CD4-positive, alpha-beta T cell treated with Interleukin-15 for 1 hour (primary cell): ENCODE measurements at regions not wholly inside any gene's neighbourhood (a gene's known extent, or its start where the extent isn't known, plus 50 kb on each side); places are given as distances from the start of the nearest gene placed in this dataset.

Experiments used
- DNase-seq: peaks from one replicate; pipeline ENCODE4 v3.0.0-alpha.2; 2020

GRCh38 chr15:60095711-60096110, 91.6 kb downstream of the FOXB1 start:
- DNase-seq, result no peak

GRCh38 chr15:60096157-60096556, 92.0 kb downstream of the FOXB1 start:
- DNase-seq, result no peak

GRCh38 chr15:60101416-60101815, 97.3 kb downstream of the FOXB1 start:
- no peak for DNase-seq

- no peak for DNase-seq
These were observed 98.6 kb downstream of the FOXB1 start for GRCh38 chr15:60102748-60103147.

DNA sequence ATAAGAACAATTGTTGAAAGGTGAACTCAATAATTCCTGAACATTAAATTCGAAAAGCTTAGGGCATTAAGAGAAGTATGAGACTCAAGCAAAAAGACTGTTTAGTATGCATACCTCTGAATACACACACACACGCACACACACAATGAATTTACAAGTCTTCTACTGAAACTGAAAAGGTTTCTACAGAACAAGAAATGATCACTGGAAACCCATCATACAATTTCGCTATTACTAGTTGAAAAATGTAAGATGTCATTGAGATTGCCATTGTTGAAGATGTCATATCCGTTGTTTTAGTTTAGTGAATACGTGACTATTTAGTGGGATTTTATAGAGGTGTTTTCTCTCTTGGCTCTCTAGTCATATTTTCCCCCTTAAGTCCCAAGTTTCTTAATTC, 106.8 kb downstream of the FOXB1 start:
- no peak for DNase-seq

DNA sequence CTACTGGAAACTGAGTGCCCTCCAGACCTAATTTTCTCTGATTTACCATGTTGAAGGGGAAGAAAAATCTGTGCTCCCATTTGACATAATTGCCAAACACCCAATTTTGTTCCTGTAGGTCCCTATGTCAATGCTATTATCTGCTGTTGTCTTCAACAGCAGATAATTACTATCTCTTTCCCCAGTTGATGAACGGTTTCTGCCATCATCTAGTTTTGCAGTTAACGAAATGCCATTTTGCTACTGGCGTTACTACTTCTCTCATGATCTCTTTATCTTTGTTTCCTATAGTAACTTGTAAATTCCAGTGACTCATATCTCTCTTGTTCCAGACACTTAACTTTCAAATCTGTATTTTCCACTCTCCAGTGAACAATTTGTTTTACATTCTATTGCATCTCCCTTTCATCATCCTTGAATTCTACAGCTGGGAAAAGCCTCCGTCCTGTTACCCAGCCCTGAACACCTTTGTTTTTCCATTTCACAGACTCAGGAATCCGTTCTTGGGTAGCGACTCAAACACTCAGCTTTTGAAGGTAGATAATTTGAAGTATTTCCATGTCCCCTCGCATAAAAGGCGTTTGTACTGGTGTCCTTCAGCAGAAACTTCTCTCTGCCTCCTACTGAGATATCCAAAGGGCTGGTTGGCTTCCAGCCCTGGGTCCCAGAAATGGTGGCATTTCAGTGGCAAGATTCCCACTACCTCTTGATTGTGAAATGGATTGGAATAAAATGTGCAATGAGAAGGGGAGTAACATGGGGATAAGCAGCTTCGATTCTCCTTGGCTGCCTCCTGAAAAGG, 111.7 kb downstream of the FOXB1 start:
- DNase-seq, result no peak

- no peak for DNase-seq
These were observed 112.5 kb downstream of the FOXB1 start for GRCh38 chr15:60116456-60117089.

GRCh38 chr15:60118146-60118545, 114.0 kb downstream of the FOXB1 start:
- DNase-seq, result no peak

GRCh38 chr15:60118626-60119025, 114.5 kb downstream of the FOXB1 start:
- no peak for DNase-seq

DNA sequence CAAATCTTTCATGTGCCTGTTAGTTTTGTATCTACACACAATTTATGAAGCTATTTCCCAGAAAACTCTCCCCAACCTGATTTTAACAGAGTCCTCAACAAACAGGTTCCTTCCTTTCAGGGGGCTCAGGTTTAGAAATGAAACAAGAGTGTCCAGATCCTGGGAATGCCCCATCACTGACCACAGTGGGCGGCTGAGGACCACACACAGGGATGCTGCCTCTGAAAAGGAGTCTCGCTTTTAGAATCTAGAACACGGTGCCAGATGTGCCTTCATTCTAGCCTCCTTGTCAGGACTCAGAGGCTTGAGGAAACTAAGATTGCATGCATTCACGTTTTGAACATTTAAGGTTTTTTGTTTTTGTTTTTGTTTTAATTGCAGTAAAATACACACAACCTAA, 115.0 kb downstream of the FOXB1 start:
- DNase-seq, result no peak

DNA sequence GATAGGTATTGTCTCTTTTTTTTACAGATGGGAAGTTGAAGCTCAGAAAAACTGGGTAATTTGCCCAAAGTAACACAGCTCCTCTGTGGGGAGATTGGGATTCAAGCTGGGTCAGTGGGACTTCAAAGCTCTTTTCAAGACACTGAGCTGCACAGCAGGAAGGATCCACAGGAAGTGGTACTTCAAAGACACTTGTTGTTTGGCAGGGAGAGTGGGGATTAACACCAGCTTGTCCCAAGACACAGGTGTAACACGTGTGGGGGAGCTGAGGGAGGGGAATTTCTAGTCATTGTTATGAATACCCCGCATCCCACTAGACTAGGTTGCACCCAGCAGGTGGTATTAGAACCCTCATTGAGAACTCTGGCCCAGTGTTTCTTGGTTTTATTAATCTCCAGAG, 116.0 kb downstream of the FOXB1 start:
- DNase-seq, result no peak

DNA sequence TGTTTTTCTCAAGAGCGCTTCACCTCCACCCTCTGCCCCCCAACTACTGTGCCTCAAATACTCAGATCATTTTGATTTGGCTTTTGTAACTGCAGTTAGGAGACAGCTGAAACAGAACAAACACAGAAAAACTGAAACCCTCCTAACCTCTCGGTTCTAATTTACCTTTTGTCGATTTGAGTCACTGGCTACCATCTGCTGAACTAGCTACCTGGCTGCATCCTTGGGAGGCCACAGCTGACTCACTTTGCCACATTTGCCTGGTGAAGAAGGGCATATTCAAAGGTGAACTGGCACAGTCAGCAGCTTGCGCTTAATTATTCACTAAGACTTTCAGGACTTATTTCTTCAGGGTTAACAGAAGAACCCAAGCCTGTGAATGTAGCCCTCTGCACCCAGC, 117.7 kb downstream of the FOXB1 start:
- DNase-seq, result no peak

GRCh38 chr15:60122691-60123090, 118.6 kb downstream of the FOXB1 start:
- DNase-seq, result no peak

- DNase-seq, result no peak
These were observed 120.5 kb downstream of the FOXB1 start for GRCh38 chr15:60124460-60125070.

GRCh38 chr15:60125334-60125733, 121.2 kb downstream of the FOXB1 start:
- DNase-seq, result no peak

DNA sequence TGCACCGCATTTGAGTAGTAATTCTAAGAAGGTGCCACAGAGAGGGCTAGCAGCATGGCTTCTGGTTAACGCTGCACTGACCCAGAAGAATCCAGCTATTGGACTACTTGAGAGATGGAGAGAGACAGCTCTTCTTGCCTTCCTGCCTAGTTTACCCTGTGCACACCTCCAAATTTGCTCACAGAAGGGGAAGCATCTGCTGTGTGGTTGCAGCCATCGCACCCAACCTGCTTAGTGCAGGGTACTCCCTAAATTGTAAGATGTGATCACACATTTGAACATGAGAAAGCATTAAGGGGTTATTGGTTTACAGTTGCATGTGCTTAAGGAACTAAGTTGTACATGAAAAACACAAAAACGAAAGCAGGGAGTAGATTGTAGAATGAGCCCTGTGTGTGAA, 122.1 kb downstream of the FOXB1 start:
- no peak for DNase-seq

DNA sequence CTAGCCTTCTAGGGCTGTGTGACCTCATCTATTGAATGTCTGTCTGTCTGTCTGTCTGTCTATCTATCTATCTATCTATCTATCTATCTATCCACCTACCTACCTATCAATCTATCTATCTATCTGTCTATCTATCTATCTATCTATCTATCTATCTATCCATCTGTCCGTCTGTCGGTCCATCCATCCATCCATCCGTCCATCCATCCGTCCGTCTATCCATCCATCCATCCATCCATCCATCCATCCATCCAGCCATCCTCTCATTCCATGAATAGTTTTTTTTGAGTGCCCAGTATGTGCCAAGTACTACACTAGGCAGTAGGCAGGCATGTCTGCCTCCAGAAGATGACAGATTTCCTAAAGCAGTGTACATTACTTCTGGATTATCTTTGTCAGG, 122.5 kb downstream of the FOXB1 start:
- no peak for DNase-seq

DNA sequence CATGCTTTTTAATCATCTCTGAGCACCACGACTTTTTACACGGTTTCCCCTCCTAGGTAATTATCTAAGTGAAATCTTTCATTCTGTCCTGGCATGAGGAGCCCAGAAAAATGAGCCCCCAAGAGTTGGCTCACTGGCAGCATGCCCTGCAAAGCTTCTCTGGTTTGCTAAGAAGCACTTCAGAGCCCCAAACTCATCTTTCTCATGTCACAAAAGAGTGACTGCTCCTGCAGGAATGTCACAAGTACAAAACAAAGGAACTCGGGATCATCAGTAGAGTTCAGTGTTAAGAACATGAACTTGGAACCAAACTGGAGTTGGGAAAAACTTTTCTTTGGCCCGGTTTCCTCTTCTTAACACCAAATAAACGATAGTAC, 123.9 kb downstream of the FOXB1 start:
- DNase-seq, result no peak

DNA sequence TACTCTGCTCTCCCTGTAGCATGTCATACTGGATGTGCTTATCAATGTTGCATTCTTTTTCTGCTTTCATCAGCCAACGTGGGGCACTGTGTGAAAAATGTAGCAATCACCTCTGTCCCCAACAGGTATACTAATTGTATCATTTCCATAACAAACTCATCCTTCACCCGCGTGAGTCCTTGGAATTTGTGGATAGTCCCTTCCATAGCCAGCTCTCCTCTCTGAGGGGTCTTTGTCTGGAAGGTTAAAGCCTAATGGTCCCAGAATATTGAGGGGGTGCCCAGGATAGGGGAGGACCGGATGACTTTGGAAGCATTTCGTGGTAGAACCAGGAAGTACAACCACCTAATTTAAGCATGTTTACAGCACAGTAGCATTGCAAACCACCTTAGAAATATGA, 124.6 kb downstream of the FOXB1 start:
- DNase-seq, result no peak

DNA sequence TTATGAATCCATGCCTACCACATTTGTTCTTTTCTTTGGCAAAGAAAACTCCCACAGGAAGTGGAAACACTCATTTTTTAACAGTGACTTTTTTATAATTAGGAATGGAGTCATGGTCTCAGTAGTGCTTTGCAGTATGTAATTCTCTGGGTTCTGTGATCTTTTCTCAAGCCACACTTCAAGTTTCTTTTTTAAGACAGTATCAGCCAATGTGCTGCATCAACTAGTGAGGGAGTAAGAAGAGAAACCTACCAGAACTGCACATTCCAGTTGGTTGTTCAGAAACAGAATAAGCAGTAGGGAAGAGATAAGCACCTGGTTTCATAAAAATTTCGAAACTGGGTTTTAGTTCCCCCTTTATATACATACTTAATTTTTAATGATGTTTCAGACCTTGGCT, 126.3 kb downstream of the FOXB1 start:
- no peak for DNase-seq

- no peak for DNase-seq
These were observed 126.7 kb downstream of the FOXB1 start for GRCh38 chr15:60130821-60131220.

- no peak for DNase-seq
These were observed 130.5 kb downstream of the FOXB1 start for GRCh38 chr15:60134609-60135008.

- no peak for DNase-seq
These were observed 131.8 kb downstream of the FOXB1 start for GRCh38 chr15:60135961-60136360.

DNA sequence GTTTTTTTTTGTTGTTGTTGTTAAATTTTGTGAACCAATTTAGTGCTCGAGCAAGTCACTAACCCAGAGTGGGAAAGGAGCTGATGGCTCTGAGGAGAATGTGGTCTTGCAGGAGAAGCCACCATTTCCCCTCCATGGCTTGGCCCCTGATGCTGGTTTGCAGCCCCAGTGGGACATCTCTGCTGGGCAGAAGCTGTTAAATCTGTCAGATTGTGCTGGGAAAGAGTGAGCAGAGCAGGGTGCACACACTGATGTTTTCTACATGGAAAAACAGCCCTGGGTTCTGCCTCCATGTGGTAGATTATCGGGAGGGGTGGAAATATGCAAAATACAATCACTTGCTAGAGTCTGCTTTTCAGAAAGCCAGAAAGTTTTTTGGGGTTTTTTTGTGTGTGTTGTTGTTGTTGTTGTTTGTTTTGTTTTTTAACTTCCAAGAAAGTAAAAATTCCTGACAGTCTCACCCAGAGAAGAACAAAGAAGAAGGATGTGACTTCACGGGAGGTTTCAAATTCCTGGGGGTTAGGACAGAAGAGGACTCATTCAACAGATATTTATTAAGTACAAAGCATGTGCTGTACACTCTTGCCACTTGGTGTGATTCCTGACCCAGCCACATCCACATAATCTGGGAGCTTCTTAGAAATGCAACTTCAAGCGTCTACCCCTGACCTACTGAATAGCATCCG, 133.7 kb downstream of the FOXB1 start:
- no peak for DNase-seq
